ENCODE measurements at regions not wholly inside any gene's neighbourhood (a gene's known extent, or its start where the extent isn't known, plus 50 kb on each side); places are given as distances from the start of the nearest gene placed in this dataset.

- H3K4me1 Mint-ChIP-seq (ENCODE audit: unreplicated experiment): peaks cover 11% of the 10 kb centered on the region
- TF ChIP-seq, protein P1, sequence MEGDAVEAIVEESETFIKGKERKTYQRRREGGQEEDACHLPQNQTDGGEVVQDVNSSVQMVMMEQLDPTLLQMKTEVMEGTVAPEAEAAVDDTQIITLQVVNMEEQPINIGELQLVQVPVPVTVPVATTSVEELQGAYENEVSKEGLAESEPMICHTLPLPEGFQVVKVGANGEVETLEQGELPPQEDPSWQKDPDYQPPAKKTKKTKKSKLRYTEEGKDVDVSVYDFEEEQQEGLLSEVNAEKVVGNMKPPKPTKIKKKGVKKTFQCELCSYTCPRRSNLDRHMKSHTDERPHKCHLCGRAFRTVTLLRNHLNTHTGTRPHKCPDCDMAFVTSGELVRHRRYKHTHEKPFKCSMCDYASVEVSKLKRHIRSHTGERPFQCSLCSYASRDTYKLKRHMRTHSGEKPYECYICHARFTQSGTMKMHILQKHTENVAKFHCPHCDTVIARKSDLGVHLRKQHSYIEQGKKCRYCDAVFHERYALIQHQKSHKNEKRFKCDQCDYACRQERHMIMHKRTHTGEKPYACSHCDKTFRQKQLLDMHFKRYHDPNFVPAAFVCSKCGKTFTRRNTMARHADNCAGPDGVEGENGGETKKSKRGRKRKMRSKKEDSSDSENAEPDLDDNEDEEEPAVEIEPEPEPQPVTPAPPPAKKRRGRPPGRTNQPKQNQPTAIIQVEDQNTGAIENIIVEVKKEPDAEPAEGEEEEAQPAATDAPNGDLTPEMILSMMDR (conservative IDR thresholded peaks at IDR 0.05): no peak
These were observed 736.1 kb downstream of the HDGFL1 start for GRCh38 chr6:23305325-23305943.

GRCh38 chr6:23306251-23306950, 737.0 kb downstream of the HDGFL1 start:
- Mint-ChIP-seq H3K4me3 (no peak overlapping the region), H3K4me1 (ENCODE audit: unreplicated experiment) (peaks cover 11% of the 10 kb centered on the region), H3K9me3 (peaks cover 14% of the 10 kb centered on the region)

More at GRCh38 chr6:23305325-23305943, 736.1 kb downstream of the HDGFL1 start:
- Mint-ChIP-seq H3K4me3 (no peak overlapping the region), H3K27ac (no peak overlapping the region), H3K9me3 (peaks cover 14% of the 10 kb centered on the region), H3K27me3 (no peaks in the 10 kb centered on the region), H3K36me3 (no peaks in the 10 kb centered on the region)
- DNase-seq (ENCODE audit: extremely low spot score, unreplicated experiment): no peak

DNA sequence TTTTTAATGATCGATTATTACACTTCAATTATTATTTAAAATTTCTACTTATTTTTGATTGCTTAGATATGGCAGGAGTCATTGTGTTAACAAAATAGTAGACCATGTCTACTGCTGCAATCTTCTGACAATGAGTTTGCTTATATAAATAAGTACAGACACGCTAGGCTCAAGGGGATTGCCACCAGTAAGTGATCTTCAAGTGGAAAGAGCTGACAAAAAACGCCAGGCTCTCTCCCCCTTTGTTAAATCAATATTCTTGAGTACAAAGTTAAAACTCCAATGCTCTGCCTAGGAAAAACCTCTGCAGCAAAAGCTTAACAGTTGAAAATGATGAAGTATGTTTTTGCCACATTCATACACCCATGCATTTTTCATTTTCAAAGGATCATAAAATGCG, 738.1 kb downstream of the HDGFL1 start:
- Mint-ChIP-seq H3K4me1 (ENCODE audit: unreplicated experiment) (peaks cover 11% of the 10 kb centered on the region), H3K27ac (no peak overlapping the region), H3K4me3 (no peak overlapping the region), H3K9me3 (peaks cover 14% of the 10 kb centered on the region), H3K36me3 (no peaks in the 10 kb centered on the region), H3K27me3 (no peaks in the 10 kb centered on the region)
- no peak for DNase-seq (ENCODE audit: extremely low spot score, unreplicated experiment)
- TF ChIP-seq, protein P1 (conservative IDR thresholded peaks at IDR 0.05): no peak

More at GRCh38 chr6:23306251-23306950, 737.0 kb downstream of the HDGFL1 start:
- no peak for DNase-seq (ENCODE audit: extremely low spot score, unreplicated experiment)
- Mint-ChIP-seq H3K27ac (no peak overlapping the region), H3K36me3 (no peaks in the 10 kb centered on the region), H3K27me3 (no peaks in the 10 kb centered on the region)
- TF ChIP-seq, protein P1 (conservative IDR thresholded peaks at IDR 0.05): no peak

GRCh38 chr6:23308166-23308565, 738.8 kb downstream of the HDGFL1 start:
- Mint-ChIP-seq H3K4me1 (ENCODE audit: unreplicated experiment) (peaks cover 7% of the 10 kb centered on the region), H3K9me3 (peaks cover 14% of the 10 kb centered on the region), H3K36me3 (no peaks in the 10 kb centered on the region), H3K27me3 (no peaks in the 10 kb centered on the region), H3K27ac (peak overlapping the region; percentile 64), H3K4me3 (peak overlapping the region; percentile 9)
- no peak for DNase-seq (ENCODE audit: extremely low spot score, unreplicated experiment)
- TF ChIP-seq, protein P1 (conservative IDR thresholded peaks at IDR 0.05): no peak

DNA sequence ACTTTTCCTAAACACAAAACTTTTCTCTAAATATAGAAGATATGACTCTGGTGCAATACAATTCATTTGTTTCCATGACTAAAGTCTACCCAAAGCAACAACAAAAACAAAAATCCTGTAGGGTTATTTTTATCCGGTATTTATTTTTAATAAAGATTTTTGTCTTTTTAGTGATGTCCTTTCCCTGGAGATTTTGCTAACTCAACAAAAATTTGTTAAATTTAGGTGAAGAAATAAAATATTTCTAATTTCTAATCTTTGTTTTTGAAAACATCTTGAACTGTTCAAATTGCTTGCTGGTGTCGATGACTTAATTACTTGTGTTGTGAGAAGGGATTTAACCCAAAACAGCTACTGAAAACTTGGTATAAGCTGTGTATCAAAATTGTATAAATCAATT, 741.8 kb downstream of the HDGFL1 start:
- TF ChIP-seq, protein P1 (conservative IDR thresholded peaks at IDR 0.05): no peak
- no peak for DNase-seq (ENCODE audit: extremely low spot score, unreplicated experiment)
- peaks cover 14% of the 10 kb centered on the region for H3K9me3 Mint-ChIP-seq
- H3K4me3 Mint-ChIP-seq: no peak overlapping the region
- no peaks in the 10 kb centered on the region for H3K27me3 Mint-ChIP-seq
- no peaks in the 10 kb centered on the region for H3K4me1 Mint-ChIP-seq (ENCODE audit: unreplicated experiment)
- H3K27ac Mint-ChIP-seq: no peak overlapping the region
- H3K36me3 Mint-ChIP-seq: no peaks in the 10 kb centered on the region

All from type B pancreatic cell (in vitro differentiated cells).